Gastroesophageal sphincter (tissue), 4 donors: ENCODE measurements at regions not wholly inside any gene's neighbourhood (a gene's known extent, or its start where the extent isn't known, plus 50 kb on each side); places are given as distances from the start of the nearest gene placed in this dataset.
"Not testable (repeated sequence)": the region's sequence is repeated elsewhere in the genome, so short reads cannot be mapped to it uniquely, and the experiment has no call there.

Experiments used
- ATAC-seq: fragments of 150-250 bp; one replicate; pipeline ENCODE4 v1.9.1; 2016; ENCODE audit warnings: mild to moderate bottlenecking, moderate library complexity
- H3K27ac ChIP-seq, 4 donors: fragments of 200-600 bp; sonication (generic) in 3 of 4; 1 replicate in 3 of 4; 2 replicates in 1 of 4; pipeline ENCODE4 v1.5.1; 2016 to 2019
- H3K27me3 ChIP-seq: fragments of 200-600 bp; sonication (generic); one replicate; pipeline ENCODE4 v1.5.1; 2019
- H3K36me3 ChIP-seq, 2 donors: fragments of 200-600 bp; sonication (generic); one replicate each; pipeline ENCODE4 v1.5.1; 2019; ENCODE audit warnings: control low read depth in 1 of 2
- H3K4me1 ChIP-seq, 3 donors: fragments of 200-600 bp; sonication (generic); 1 replicate in 2 of 3; 2 replicates in 1 of 3; pipeline ENCODE4 v1.5.1; 2016 to 2019; ENCODE audit warnings: control low read depth in 2 of 3
- H3K4me3 ChIP-seq, 2 donors: fragments of 200-600 bp; sonication (generic); one replicate each; pipeline ENCODE4 v1.5.1; 2019; ENCODE audit warnings: mild to moderate bottlenecking in 1 of 2, moderate library complexity in 1 of 2
- H3K9me3 ChIP-seq, 3 donors: fragments of 200-600 bp; sonication (generic); one replicate each; pipeline ENCODE4 v1.5.1; 2017 to 2019; ENCODE audit warnings: control low read depth in 2 of 3
- CTCF ChIP-seq, 4 experiments: fragments of 200-600 bp in 2 of 4; fragments of 450-650 bp in 2 of 4; sonication (generic) in 1 of 4; IDR thresholded peaks; one replicate each; pipeline ENCODE4 v1.5.1; 2017 to 2019; ENCODE audit warnings: antibody characterized with exemption in 4 of 4, mild to moderate bottlenecking in 2 of 4, moderate library complexity in 2 of 4
- EP300 ChIP-seq: sonication (generic); formaldehyde crosslinking; IDR thresholded peaks from one replicate; pipeline ENCODE4 v1.6.1; 2017; ENCODE audit warnings: antibody characterized with exemption, mild to moderate bottlenecking
- POLR2A ChIP-seq, 2 donors: fragments of 450-650 bp; IDR thresholded peaks; one replicate each; pipeline ENCODE4 v1.6.1; 2017; ENCODE audit warnings: antibody characterized with exemption in 2 of 2, mild to moderate bottlenecking in 2 of 2, moderate library complexity in 1 of 2
- POLR2AphosphoS5 ChIP-seq: sonication (generic); formaldehyde crosslinking; IDR thresholded peaks from one replicate; pipeline ENCODE4 v1.6.1; 2017; ENCODE audit warnings: antibody characterized with exemption
- WGBS, 2 donors: methylation state at CpG; one replicate each; pipeline ENCODE4 v1.1.5; 2018; ENCODE audit warnings: low coverage in 1 of 2; 5-methylcytosine and 5-hydroxymethylcytosine counted together

- H3K4me1 ChIP-seq: peaks cover 0 to 10% (median 0%) of the 10 kb centered on the region in 3 donors
- H3K27me3 ChIP-seq: no peaks in the 10 kb centered on the region
- TF ChIP-seq CTCF (IDR thresholded peaks at IDR 0.05): no peak
- H3K4me3 ChIP-seq: no peak overlapping the region
- WGBS, 2 donors: 95% methylated on average over 8 of the region's 10 CpGs; no CpG with 5 or more reads in 1 of the 2 donors
- no peaks in the 10 kb centered on the region for H3K9me3 ChIP-seq
- no peak overlapping the region for H3K27ac ChIP-seq
- no peak for ATAC-seq
- H3K36me3 ChIP-seq: no peaks in the 10 kb centered on the region
Measured at GRCh38 chr10:64576497-64576896, 1055.3 kb downstream of the REEP3 start.

- 84 to 93% methylated on average over 3 to 6 of the region's 6 CpGs for WGBS, 2 donors
- H3K36me3 ChIP-seq, ATAC-seq, H3K4me1 ChIP-seq, H3K27me3 ChIP-seq, H3K4me3 ChIP-seq, H3K9me3 ChIP-seq, H3K27ac ChIP-seq: not testable (repeated sequence)
Measured at GRCh38 chr10:64578757-64579156, 1057.6 kb downstream of the REEP3 start.

- ATAC-seq: no peak
- 38 to 46% methylated on average over 2 of the region's 2 CpGs for WGBS, 2 donors
- H3K36me3 ChIP-seq: no peaks in the 10 kb centered on the region
- H3K27ac ChIP-seq: no peak overlapping the region
- TF ChIP-seq EP300: no peak
- TF ChIP-seq POLR2A (IDR thresholded peaks at IDR 0.05): no peak
- TF ChIP-seq POLR2AphosphoS5: no peak
- no peak for TF ChIP-seq CTCF (IDR thresholded peaks at IDR 0.05)
- no peaks in the 10 kb centered on the region for H3K9me3 ChIP-seq
- no peak overlapping the region for H3K4me3 ChIP-seq
- no peaks in the 10 kb centered on the region for H3K27me3 ChIP-seq
- H3K4me1 ChIP-seq: no peaks in the 10 kb centered on the region
Measured at GRCh38 chr10:64586934-64587503, 1065.8 kb downstream of the REEP3 start.

- H3K4me1 ChIP-seq: no peaks in the 10 kb centered on the region
- no peaks in the 10 kb centered on the region for H3K36me3 ChIP-seq
- no peak overlapping the region for H3K4me3 ChIP-seq
- ATAC-seq: no peak
- 79 to 83% methylated on average over 3 of the region's 3 CpGs for WGBS, 2 donors
- H3K27ac ChIP-seq: no peak overlapping the region
- TF ChIP-seq EP300: no peak
- no peak for TF ChIP-seq POLR2A (IDR thresholded peaks at IDR 0.05)
- TF ChIP-seq CTCF (IDR thresholded peaks at IDR 0.05): no peak
- TF ChIP-seq POLR2AphosphoS5: no peak
- no peaks in the 10 kb centered on the region for H3K9me3 ChIP-seq
- H3K27me3 ChIP-seq: no peaks in the 10 kb centered on the region
Measured at GRCh38 chr10:64594072-64594471, 1072.9 kb downstream of the REEP3 start.

- no peaks in the 10 kb centered on the region for H3K36me3 ChIP-seq
- no peaks in the 10 kb centered on the region for H3K4me1 ChIP-seq
- no peaks in the 10 kb centered on the region for H3K9me3 ChIP-seq
- WGBS, 2 donors: 60 to 89% methylated on average over 1 of the region's 1 CpG
- TF ChIP-seq POLR2AphosphoS5 (no peak), POLR2A (IDR thresholded peaks at IDR 0.05) (no peak), EP300 (no peak), CTCF (IDR thresholded peaks at IDR 0.05) (no peak)
- H3K4me3 ChIP-seq: no peak overlapping the region
- no peaks in the 10 kb centered on the region for H3K27me3 ChIP-seq
- no peak overlapping the region for H3K27ac ChIP-seq
- no peak for ATAC-seq
Measured at GRCh38 chr10:64598600-64598999, 1077.4 kb downstream of the REEP3 start.
